ENCODE measurements at regions not wholly inside any gene's neighbourhood (a gene's known extent, or its start where the extent isn't known, plus 50 kb on each side); places are given as distances from the start of the nearest gene placed in this dataset.
A peak's percentile ranks its signal among the peaks of the same experiment; 100 is the strongest.

- Mint-ChIP-seq H3K4me3 (no peak overlapping the region), H3K36me3 (no peaks in the 10 kb centered on the region), H3K9me3 (no peaks in the 10 kb centered on the region), H3K27me3 (peaks cover 4% of the 10 kb centered on the region), H3K27ac (no peak overlapping the region), H3K4me1 (no peaks in the 10 kb centered on the region)
- H3K4me3 ChIP-seq (ENCODE audit: low read depth, low read length) = no peak overlapping the region
- no peaks in the 10 kb centered on the region for H3K27me3 ChIP-seq (ENCODE audit: control insufficient read depth, insufficient read depth, low read length)
- no peaks in the 10 kb centered on the region for H3K4me1 ChIP-seq (ENCODE audit: control insufficient read depth, insufficient read depth, low read length, poor library complexity, severe bottlenecking)
- H3K9me3 ChIP-seq (ENCODE audit: control insufficient read depth in 2 of 2, low read length in 2 of 2) = no peaks in the 10 kb centered on the region
- H3K36me3 ChIP-seq (ENCODE audit: control insufficient read depth, insufficient read depth, low read length) = no peaks in the 10 kb centered on the region
- no peak overlapping the region for H3K27ac ChIP-seq (ENCODE audit: insufficient read depth, low read length, poor library complexity, severe bottlenecking)
- DNase-seq = no peak
- ATAC-seq (ENCODE audit: low read depth in 2 of 2) = no peak
These were observed 52.9 kb upstream of the SLC28A3 start for GRCh38 chr9:84393266-84393950.

GRCh38 chr9:84394036-84394435 lies 53.5 kb upstream of the SLC28A3 start:
- ATAC-seq (ENCODE audit: low read depth in 2 of 2) (no peak), DNase-seq (no peak)
- H3K36me3 ChIP-seq (ENCODE audit: control insufficient read depth, insufficient read depth, low read length) = no peaks in the 10 kb centered on the region
- H3K27ac ChIP-seq (ENCODE audit: insufficient read depth, low read length, poor library complexity, severe bottlenecking) = no peak overlapping the region
- H3K27ac Mint-ChIP-seq = no peak overlapping the region
- no peaks in the 10 kb centered on the region for H3K4me1 Mint-ChIP-seq
- H3K27me3 Mint-ChIP-seq = peaks cover 4% of the 10 kb centered on the region
- H3K9me3 ChIP-seq (ENCODE audit: control insufficient read depth in 2 of 2, low read length in 2 of 2) = no peaks in the 10 kb centered on the region
- H3K9me3 Mint-ChIP-seq = no peaks in the 10 kb centered on the region
- no peaks in the 10 kb centered on the region for H3K36me3 Mint-ChIP-seq
- no peak overlapping the region for H3K4me3 ChIP-seq (ENCODE audit: low read depth, low read length)
- no peaks in the 10 kb centered on the region for H3K27me3 ChIP-seq (ENCODE audit: control insufficient read depth, insufficient read depth, low read length)
- no peak overlapping the region for H3K4me3 Mint-ChIP-seq
- H3K4me1 ChIP-seq (ENCODE audit: control insufficient read depth, insufficient read depth, low read length, poor library complexity, severe bottlenecking) = no peaks in the 10 kb centered on the region

DNA sequence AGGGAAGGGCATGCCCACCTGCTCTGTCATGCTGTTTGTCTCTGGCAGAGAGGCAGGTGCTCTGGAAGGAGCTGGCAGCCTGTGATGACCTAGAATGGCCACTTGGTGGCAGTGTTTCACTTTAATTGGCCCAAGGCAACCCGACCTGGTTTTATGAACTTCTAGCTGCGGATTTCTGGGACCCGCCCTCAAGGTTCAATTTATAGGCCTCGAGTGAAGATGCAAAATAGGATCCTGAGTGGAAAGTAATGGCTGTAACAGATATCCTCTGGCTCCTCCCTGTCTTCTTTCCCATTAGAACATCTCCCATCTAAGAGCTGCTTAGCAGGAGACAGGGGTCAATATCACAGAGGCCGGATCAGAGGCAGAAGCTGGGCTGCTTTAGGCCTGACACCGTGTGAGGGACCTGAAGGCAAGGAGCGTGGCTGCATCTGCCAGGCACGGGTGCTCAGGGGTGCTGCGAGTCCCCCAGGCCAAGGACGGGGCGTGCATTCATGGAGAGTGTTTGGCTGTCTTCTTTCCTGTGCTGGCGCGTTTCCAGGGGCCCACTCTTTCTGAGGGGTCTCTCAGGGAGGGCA lies 56.7 kb upstream of the SLC28A3 start:
- Mint-ChIP-seq H3K36me3 (no peaks in the 10 kb centered on the region), H3K9me3 (no peaks in the 10 kb centered on the region), H3K27me3 (peaks cover 2% of the 10 kb centered on the region), H3K27ac (no peak overlapping the region), H3K4me3 (no peak overlapping the region), H3K4me1 (no peaks in the 10 kb centered on the region)
- Histone ChIP-seq H3K4me1 (ENCODE audit: control insufficient read depth, insufficient read depth, low read length, poor library complexity, severe bottlenecking) (no peaks in the 10 kb centered on the region), H3K9me3 (ENCODE audit: control insufficient read depth in 2 of 2, low read length in 2 of 2) (no peaks in the 10 kb centered on the region), H3K4me3 (ENCODE audit: low read depth, low read length) (no peak overlapping the region), H3K27me3 (ENCODE audit: control insufficient read depth, insufficient read depth, low read length) (no peaks in the 10 kb centered on the region), H3K27ac (ENCODE audit: insufficient read depth, low read length, poor library complexity, severe bottlenecking) (no peak overlapping the region), H3K36me3 (ENCODE audit: control insufficient read depth, insufficient read depth, low read length) (no peaks in the 10 kb centered on the region)
- DNase-seq (peak; percentile 33 to 64 (median 50)), ATAC-seq (ENCODE audit: low read depth in 2 of 2) (peak; percentile 58 to 71)

GRCh38 chr9:84397822-84398221 lies 57.3 kb upstream of the SLC28A3 start:
- H3K9me3 ChIP-seq (ENCODE audit: control insufficient read depth in 2 of 2, low read length in 2 of 2) = no peaks in the 10 kb centered on the region
- no peaks in the 10 kb centered on the region for H3K4me1 ChIP-seq (ENCODE audit: control insufficient read depth, insufficient read depth, low read length, poor library complexity, severe bottlenecking)
- no peak overlapping the region for H3K27ac ChIP-seq (ENCODE audit: insufficient read depth, low read length, poor library complexity, severe bottlenecking)
- no peak overlapping the region for H3K4me3 ChIP-seq (ENCODE audit: low read depth, low read length)
- H3K27me3 ChIP-seq (ENCODE audit: control insufficient read depth, insufficient read depth, low read length) = no peaks in the 10 kb centered on the region
- Mint-ChIP-seq H3K36me3 (no peaks in the 10 kb centered on the region), H3K27ac (no peak overlapping the region), H3K9me3 (no peaks in the 10 kb centered on the region), H3K4me1 (no peaks in the 10 kb centered on the region), H3K4me3 (no peak overlapping the region), H3K27me3 (no peaks in the 10 kb centered on the region)
- DNase-seq (no peak), ATAC-seq (ENCODE audit: low read depth in 2 of 2) (no peak)
- H3K36me3 ChIP-seq (ENCODE audit: control insufficient read depth, insufficient read depth, low read length) = no peaks in the 10 kb centered on the region

DNA sequence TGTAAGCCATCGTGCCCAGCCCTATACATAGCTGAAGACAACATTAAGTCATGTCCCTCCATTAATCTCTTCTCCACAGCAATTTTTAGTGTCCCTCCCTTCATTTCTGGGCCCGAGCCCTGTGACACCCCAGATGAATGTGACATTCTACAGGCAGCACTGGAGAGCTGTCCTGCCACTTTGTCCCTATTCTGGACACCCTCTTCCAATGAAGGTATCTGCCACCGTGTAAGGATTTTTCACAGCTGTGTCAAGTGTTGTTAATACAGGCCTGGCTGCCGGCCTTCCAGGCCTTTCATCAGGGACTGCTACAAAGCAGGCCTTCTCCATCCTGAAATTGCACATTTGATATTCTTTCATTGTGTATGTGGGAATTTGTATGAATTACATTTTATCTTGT lies 62.0 kb upstream of the SLC28A3 start:
- no peaks in the 10 kb centered on the region for H3K36me3 ChIP-seq (ENCODE audit: control insufficient read depth, insufficient read depth, low read length)
- H3K4me1 ChIP-seq (ENCODE audit: control insufficient read depth, insufficient read depth, low read length, poor library complexity, severe bottlenecking) = no peaks in the 10 kb centered on the region
- H3K9me3 ChIP-seq (ENCODE audit: control insufficient read depth in 2 of 2, low read length in 2 of 2) = no peaks in the 10 kb centered on the region
- ATAC-seq (ENCODE audit: low read depth in 2 of 2) = no peak
- H3K4me3 ChIP-seq (ENCODE audit: low read depth, low read length) = no peak overlapping the region
- no peaks in the 10 kb centered on the region for H3K27me3 Mint-ChIP-seq
- H3K36me3 Mint-ChIP-seq = no peaks in the 10 kb centered on the region
- H3K9me3 Mint-ChIP-seq = peaks cover 0 to 2% (median 0%) of the 10 kb centered on the region in 7 donors
- H3K27ac Mint-ChIP-seq = no peak overlapping the region
- DNase-seq = no peak
- H3K4me1 Mint-ChIP-seq = no peaks in the 10 kb centered on the region
- H3K27ac ChIP-seq (ENCODE audit: insufficient read depth, low read length, poor library complexity, severe bottlenecking) = no peak overlapping the region
- no peaks in the 10 kb centered on the region for H3K27me3 ChIP-seq (ENCODE audit: control insufficient read depth, insufficient read depth, low read length)
- no peak overlapping the region for H3K4me3 Mint-ChIP-seq

DNA sequence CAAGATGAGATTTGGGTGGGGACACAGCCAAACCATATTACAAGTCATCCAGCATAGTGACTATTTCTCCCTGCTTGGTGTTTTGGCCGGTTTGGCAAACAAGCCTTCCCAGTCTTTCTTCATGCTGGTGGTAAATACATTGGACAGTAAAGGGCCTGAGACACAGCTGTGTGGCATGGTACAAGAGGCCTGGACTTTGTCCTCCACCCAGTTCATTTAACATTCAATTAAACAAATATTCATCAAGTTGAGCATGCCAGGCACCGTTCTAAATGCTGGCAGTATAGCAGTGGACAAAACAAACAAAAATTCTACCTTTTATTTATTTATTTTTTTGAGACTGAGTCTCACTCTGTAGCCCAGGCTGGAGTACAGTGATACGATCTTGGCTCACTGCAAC lies 62.7 kb upstream of the SLC28A3 start:
- no peak overlapping the region for H3K27ac ChIP-seq (ENCODE audit: insufficient read depth, low read length, poor library complexity, severe bottlenecking)
- H3K4me3 Mint-ChIP-seq = no peak overlapping the region
- no peak for DNase-seq
- no peaks in the 10 kb centered on the region for H3K9me3 ChIP-seq (ENCODE audit: control insufficient read depth in 2 of 2, low read length in 2 of 2)
- H3K4me1 Mint-ChIP-seq = no peaks in the 10 kb centered on the region
- no peaks in the 10 kb centered on the region for H3K4me1 ChIP-seq (ENCODE audit: control insufficient read depth, insufficient read depth, low read length, poor library complexity, severe bottlenecking)
- no peaks in the 10 kb centered on the region for H3K27me3 ChIP-seq (ENCODE audit: control insufficient read depth, insufficient read depth, low read length)
- no peak overlapping the region for H3K27ac Mint-ChIP-seq
- ATAC-seq (ENCODE audit: low read depth in 2 of 2) = no peak
- H3K36me3 Mint-ChIP-seq = no peaks in the 10 kb centered on the region
- no peak overlapping the region for H3K4me3 ChIP-seq (ENCODE audit: low read depth, low read length)
- H3K36me3 ChIP-seq (ENCODE audit: control insufficient read depth, insufficient read depth, low read length) = no peaks in the 10 kb centered on the region
- H3K27me3 Mint-ChIP-seq = no peaks in the 10 kb centered on the region
- H3K9me3 Mint-ChIP-seq = peaks cover 0 to 2% (median 0%) of the 10 kb centered on the region in 7 donors

DNA sequence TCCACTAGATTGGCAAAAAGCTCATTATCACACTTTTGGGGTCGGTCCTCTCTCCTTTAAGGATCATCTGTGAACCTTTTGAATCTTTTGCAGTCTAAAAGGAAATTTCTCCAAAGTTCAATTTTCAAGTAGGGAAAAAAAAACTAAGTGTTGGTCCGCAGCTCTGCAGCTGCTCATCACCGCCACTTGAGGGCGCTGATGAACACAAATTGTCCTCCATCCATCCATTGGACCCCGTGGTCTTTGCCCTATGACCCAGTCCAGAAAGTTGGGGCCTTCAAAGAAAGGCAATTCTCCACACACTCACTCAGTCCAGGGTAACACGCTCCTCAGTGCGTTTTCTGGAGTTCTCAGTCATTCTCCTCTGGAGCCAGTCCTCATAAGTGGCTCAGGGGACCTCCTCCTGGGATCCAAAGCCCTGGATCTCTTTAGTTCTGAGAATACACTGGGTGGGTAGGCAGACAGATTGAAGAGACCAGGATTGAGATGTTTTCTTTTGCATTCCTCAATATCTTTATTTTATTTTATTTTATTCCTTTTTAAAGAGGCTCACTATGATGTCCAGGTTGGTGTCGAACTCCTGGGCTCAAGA lies 63.6 kb upstream of the SLC28A3 start:
- ATAC-seq (ENCODE audit: low read depth in 2 of 2) (no peak), DNase-seq (no peak)
- Mint-ChIP-seq H3K9me3 (peaks cover 0 to 2% (median 0%) of the 10 kb centered on the region in 7 donors), H3K4me1 (no peaks in the 10 kb centered on the region), H3K4me3 (no peak overlapping the region), H3K27ac (no peak overlapping the region), H3K27me3 (no peaks in the 10 kb centered on the region), H3K36me3 (no peaks in the 10 kb centered on the region)
- Histone ChIP-seq H3K4me3 (ENCODE audit: low read depth, low read length) (no peak overlapping the region), H3K27ac (ENCODE audit: insufficient read depth, low read length, poor library complexity, severe bottlenecking) (no peak overlapping the region), H3K27me3 (ENCODE audit: control insufficient read depth, insufficient read depth, low read length) (no peaks in the 10 kb centered on the region), H3K9me3 (ENCODE audit: control insufficient read depth in 2 of 2, low read length in 2 of 2) (no peaks in the 10 kb centered on the region), H3K36me3 (ENCODE audit: control insufficient read depth, insufficient read depth, low read length) (no peaks in the 10 kb centered on the region), H3K4me1 (ENCODE audit: control insufficient read depth, insufficient read depth, low read length, poor library complexity, severe bottlenecking) (no peaks in the 10 kb centered on the region)

DNA sequence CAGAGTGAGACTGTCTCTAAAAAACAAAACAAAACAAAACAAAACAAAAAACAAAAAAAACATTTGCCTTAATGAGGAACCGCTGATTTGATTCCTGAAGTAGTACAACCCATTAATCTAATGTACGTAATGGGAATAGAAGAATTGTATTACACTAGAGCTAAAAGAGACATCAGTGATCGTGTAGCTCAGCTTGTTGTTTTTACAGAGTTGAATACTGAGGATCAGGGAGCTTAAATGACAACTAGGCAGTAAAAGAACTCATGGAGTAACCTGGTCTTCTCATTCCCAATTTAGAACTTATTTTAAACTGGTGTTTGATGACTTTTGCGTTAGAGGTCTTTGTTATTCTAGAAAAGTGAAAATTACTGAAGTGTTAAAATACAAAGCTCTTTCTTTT lies 65.1 kb upstream of the SLC28A3 start:
- H3K27me3 Mint-ChIP-seq = no peaks in the 10 kb centered on the region
- H3K36me3 Mint-ChIP-seq = no peaks in the 10 kb centered on the region
- no peak overlapping the region for H3K4me3 Mint-ChIP-seq

More for the DNA sequence above, 65.1 kb upstream of the SLC28A3 start:
- Histone ChIP-seq H3K4me1 (ENCODE audit: control insufficient read depth, insufficient read depth, low read length, poor library complexity, severe bottlenecking) (no peaks in the 10 kb centered on the region), H3K4me3 (ENCODE audit: low read depth, low read length) (no peak overlapping the region), H3K9me3 (ENCODE audit: control insufficient read depth in 2 of 2, low read length in 2 of 2) (no peaks in the 10 kb centered on the region), H3K27ac (ENCODE audit: insufficient read depth, low read length, poor library complexity, severe bottlenecking) (no peak overlapping the region), H3K36me3 (ENCODE audit: control insufficient read depth, insufficient read depth, low read length) (no peaks in the 10 kb centered on the region), H3K27me3 (ENCODE audit: control insufficient read depth, insufficient read depth, low read length) (no peaks in the 10 kb centered on the region)
- no peak overlapping the region for H3K27ac Mint-ChIP-seq
- no peak for ATAC-seq (ENCODE audit: low read depth in 2 of 2)
- H3K4me1 Mint-ChIP-seq = no peaks in the 10 kb centered on the region
- peaks cover 0 to 2% (median 0%) of the 10 kb centered on the region in 7 donors for H3K9me3 Mint-ChIP-seq
- no peak for DNase-seq

Data from CD4-positive, CD25-positive, alpha-beta regulatory T cell (primary cell).